Activated T-helper 2 cell treated with anti-CD3 and anti-CD28 coated beads, Interferon-gamma antibody, Interleukin-2, Interleukin-4, amounts not matched to agents 10 μg/mL and 5 μg/mL and 100 μg/mL, durations not matched to agents 14 hours and 24 hours and 36 hours (primary cell): ENCODE measurements at regions not wholly inside any gene's neighbourhood (a gene's known extent, or its start where the extent isn't known, plus 50 kb on each side); places are given as distances from the start of the nearest gene placed in this dataset.
"Not testable (repeated sequence)": the region's sequence is repeated elsewhere in the genome, so short reads cannot be mapped to it uniquely, and the experiment has no call there.

Experiments used
- DNase-seq: peaks from one replicate; pipeline ENCODE4 v3.0.0; 2021; ENCODE audit warnings: low spot score
- H3K27ac Mint-ChIP-seq: one replicate; pipeline ENCODE4 v1.8.0; 2021; ENCODE audit warnings: mixed read lengths
- H3K27me3 Mint-ChIP-seq: one replicate; pipeline ENCODE4 v1.8.0; 2021; ENCODE audit warnings: low read depth, mixed read lengths
- H3K36me3 Mint-ChIP-seq: one replicate; pipeline ENCODE4 v1.8.0; 2021; ENCODE audit warnings: low read depth, mixed read lengths
- H3K4me1 Mint-ChIP-seq: one replicate; pipeline ENCODE4 v1.8.0; 2021; ENCODE audit warnings: low read depth, mixed read lengths
- H3K4me3 Mint-ChIP-seq: one replicate; pipeline ENCODE4 v1.8.0; 2021; ENCODE audit warnings: low read depth, mild to moderate bottlenecking, moderate library complexity, mixed read lengths
- H3K9me3 Mint-ChIP-seq: one replicate; pipeline ENCODE4 v1.8.0; 2021; ENCODE audit warnings: mixed read lengths
- intact Hi-C: fragments of 100-400 bp; cut with micrococcal nuclease; formaldehyde crosslinking; loops from one replicate; pipeline ENCODE4 v1.15.1; 2023

- Mint-ChIP-seq H3K27me3 (peaks cover 8% of the 10 kb centered on the region), H3K4me1 (no peaks in the 10 kb centered on the region), H3K4me3 (no peak overlapping the region), H3K36me3 (no peaks in the 10 kb centered on the region), H3K27ac (no peak overlapping the region), H3K9me3 (no peaks in the 10 kb centered on the region)
- intact Hi-C loops, result no loop called here
- no peak for DNase-seq
Observed at GRCh38 chr15:77838061-77838460, 205.3 kb upstream of the LINGO1 start.

- no peak overlapping the region for H3K27ac Mint-ChIP-seq
- no peak for DNase-seq
- no peaks in the 10 kb centered on the region for H3K9me3 Mint-ChIP-seq
- intact Hi-C loops, result no loop called here
- no peaks in the 10 kb centered on the region for H3K36me3 Mint-ChIP-seq
- H3K27me3 Mint-ChIP-seq, result peaks cover 8% of the 10 kb centered on the region
- no peaks in the 10 kb centered on the region for H3K4me1 Mint-ChIP-seq
- no peak overlapping the region for H3K4me3 Mint-ChIP-seq
Observed at GRCh38 chr15:77837649-77838025, 204.9 kb upstream of the LINGO1 start.

DNA sequence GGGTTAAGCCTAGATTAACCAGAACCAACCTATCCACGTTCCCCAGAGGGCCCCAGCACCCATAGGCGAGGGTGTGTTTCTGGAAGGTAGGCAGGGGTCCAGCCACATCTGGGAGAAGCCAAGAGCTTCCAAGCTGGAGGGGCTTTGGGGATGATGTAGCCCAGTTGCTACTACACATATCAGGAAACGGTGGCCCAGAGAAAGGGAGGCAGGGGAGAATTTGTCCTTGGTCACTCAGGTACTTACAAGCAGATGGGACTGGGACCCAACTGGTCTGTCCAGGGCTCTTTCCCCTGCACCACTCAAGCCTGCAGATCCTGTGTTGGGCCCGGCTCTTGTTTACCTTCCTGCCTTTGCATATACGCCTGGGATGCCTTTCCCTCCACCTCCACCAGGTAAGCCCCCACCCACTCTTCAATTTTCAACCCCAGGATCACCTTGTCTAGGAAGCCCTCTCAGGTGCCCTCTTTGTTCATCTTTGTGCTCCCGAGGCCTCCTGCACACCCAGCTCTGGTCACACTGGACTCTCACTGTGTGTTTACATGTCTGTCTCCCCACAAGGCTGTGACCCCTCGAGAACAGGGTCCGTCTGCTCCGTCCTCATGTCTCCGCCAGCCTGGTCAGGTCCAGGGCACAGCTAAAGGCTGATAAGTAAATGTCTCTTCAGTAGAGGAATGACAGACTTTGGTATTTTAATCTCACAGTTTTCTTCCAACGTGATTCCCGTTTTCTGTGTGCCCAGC is 204.4 kb upstream of the LINGO1 start:
- DNase-seq, result no peak
- Mint-ChIP-seq H3K4me3 (no peak overlapping the region), H3K9me3 (no peaks in the 10 kb centered on the region), H3K4me1 (no peaks in the 10 kb centered on the region), H3K36me3 (no peaks in the 10 kb centered on the region), H3K27me3 (peaks cover 5% of the 10 kb centered on the region), H3K27ac (no peak overlapping the region)
- intact Hi-C loops, result no loop called here

DNA sequence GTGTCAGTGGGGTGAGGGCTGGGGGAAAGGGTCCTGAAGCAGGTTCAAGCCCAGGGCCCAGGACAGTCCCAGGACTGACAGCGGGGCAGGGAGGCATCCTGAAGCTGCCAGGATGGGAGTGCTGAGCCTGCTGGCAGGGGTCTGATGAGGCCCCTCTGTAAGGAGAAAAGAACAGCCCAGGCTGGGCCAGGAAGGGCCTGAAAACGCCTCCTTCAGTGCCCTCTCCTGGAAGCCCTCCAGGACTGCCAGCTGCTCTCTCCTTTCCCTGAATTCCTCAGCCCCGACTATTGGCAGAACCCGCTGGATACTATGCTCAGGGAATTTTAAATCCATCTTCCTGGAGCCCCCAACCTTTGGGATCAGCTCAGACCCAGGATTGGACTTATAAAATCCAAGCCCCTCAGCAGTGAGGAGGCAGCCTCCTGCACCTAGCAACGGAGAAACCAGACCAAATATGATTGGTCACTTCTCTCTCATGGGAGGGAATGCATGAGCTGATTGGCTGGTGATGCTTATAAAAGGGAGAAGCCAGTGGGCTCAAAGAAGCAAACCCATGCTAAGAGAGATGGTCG is 203.5 kb upstream of the LINGO1 start:
- intact Hi-C loops, result no loop called here
- Mint-ChIP-seq H3K9me3 (no peaks in the 10 kb centered on the region), H3K4me3 (no peak overlapping the region), H3K36me3 (no peaks in the 10 kb centered on the region), H3K27me3 (peaks cover 2% of the 10 kb centered on the region), H3K4me1 (no peaks in the 10 kb centered on the region), H3K27ac (no peak overlapping the region)
- no peak for DNase-seq

- intact Hi-C loops, result no loop called here
- H3K27ac Mint-ChIP-seq, result no peak overlapping the region
Observed at GRCh38 chr15:77834276-77834990, 201.7 kb upstream of the LINGO1 start.

DNA sequence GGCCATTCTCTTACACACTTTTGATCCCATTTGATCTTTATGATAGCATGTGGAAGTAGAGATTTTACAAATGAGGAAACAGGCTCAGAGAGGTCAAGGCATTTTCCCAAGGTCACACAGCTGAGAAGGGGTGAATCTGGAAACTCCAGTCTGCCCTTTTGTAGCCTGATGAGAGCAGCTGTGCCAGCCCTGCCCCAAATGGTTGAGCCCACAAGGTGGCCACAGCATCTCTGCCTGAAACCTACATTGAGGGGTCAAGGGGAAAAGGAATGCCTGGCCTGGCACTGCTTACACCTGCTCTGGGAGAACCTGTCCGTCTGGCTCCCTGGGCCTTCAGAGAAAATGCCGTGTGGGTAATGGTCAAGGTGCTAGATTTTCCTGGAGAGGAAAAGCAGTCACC is 200.2 kb upstream of the LINGO1 start:
- no peak for DNase-seq
- Mint-ChIP-seq H3K36me3 (no peaks in the 10 kb centered on the region), H3K27me3 (no peaks in the 10 kb centered on the region), H3K4me3 (no peak overlapping the region), H3K9me3 (no peaks in the 10 kb centered on the region), H3K27ac (no peak overlapping the region), H3K4me1 (no peaks in the 10 kb centered on the region)
- intact Hi-C loops, result no loop called here

More at GRCh38 chr15:77834276-77834990, 201.7 kb upstream of the LINGO1 start:
- H3K9me3 Mint-ChIP-seq, result no peaks in the 10 kb centered on the region
- no peak overlapping the region for H3K4me3 Mint-ChIP-seq
- no peaks in the 10 kb centered on the region for H3K27me3 Mint-ChIP-seq
- no peaks in the 10 kb centered on the region for H3K4me1 Mint-ChIP-seq
- no peak for DNase-seq
- H3K36me3 Mint-ChIP-seq, result no peaks in the 10 kb centered on the region

- no peaks in the 10 kb centered on the region for H3K27me3 Mint-ChIP-seq
- H3K4me1 Mint-ChIP-seq, result no peaks in the 10 kb centered on the region
- no peaks in the 10 kb centered on the region for H3K36me3 Mint-ChIP-seq
- H3K4me3 Mint-ChIP-seq, result no peak overlapping the region
- intact Hi-C loops, result no loop called here
- no peaks in the 10 kb centered on the region for H3K9me3 Mint-ChIP-seq
- no peak overlapping the region for H3K27ac Mint-ChIP-seq
- no peak for DNase-seq
Observed at GRCh38 chr15:77831986-77832385, 199.3 kb upstream of the LINGO1 start.

GRCh38 chr15:77830051-77830468 is 197.3 kb upstream of the LINGO1 start:
- Mint-ChIP-seq H3K9me3 (no peaks in the 10 kb centered on the region), H3K27ac (no peak overlapping the region), H3K4me3 (no peak overlapping the region), H3K36me3 (no peaks in the 10 kb centered on the region), H3K4me1 (no peaks in the 10 kb centered on the region), H3K27me3 (no peaks in the 10 kb centered on the region)
- no peak for DNase-seq
- intact Hi-C loops, result no loop called here

DNA sequence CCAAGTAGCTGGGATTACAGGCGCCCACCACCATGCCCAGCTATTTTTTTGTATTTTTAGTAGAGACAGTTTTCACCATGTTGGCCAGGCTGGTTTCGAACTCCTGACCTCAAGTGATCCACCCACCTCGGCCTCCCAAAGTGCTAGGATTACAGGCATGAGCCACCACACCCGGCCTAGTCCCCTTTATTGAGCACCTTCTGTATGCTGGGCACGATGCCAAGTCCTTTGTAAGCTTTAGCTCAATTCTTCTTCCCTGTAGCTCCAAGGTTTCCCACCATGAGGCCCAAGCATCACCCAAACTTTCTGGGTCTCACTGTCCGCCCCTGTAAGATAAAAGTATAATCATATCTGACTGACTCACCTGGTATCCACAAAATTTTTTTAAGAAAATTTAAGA is 196.6 kb upstream of the LINGO1 start:
- DNase-seq, H3K9me3 Mint-ChIP-seq, intact Hi-C loops: not testable (repeated sequence)

GRCh38 chr15:77827860-77828259 is 195.1 kb upstream of the LINGO1 start:
- no peak for DNase-seq
- no peak overlapping the region for H3K4me3 Mint-ChIP-seq
- no peak overlapping the region for H3K27ac Mint-ChIP-seq
- peaks cover 8% of the 10 kb centered on the region for H3K27me3 Mint-ChIP-seq
- no peaks in the 10 kb centered on the region for H3K4me1 Mint-ChIP-seq
- H3K36me3 Mint-ChIP-seq, result no peaks in the 10 kb centered on the region
- H3K9me3 Mint-ChIP-seq, result no peaks in the 10 kb centered on the region
- intact Hi-C loops, result no loop called here

More for the DNA sequence above, 196.6 kb upstream of the LINGO1 start:
- H3K27me3 Mint-ChIP-seq, H3K4me1 Mint-ChIP-seq, H3K27ac Mint-ChIP-seq, H3K4me3 Mint-ChIP-seq, H3K36me3 Mint-ChIP-seq: not testable (repeated sequence)

- H3K36me3 Mint-ChIP-seq, result no peaks in the 10 kb centered on the region
- no peak for DNase-seq
- peaks cover 19% of the 10 kb centered on the region for H3K27me3 Mint-ChIP-seq
- no peaks in the 10 kb centered on the region for H3K9me3 Mint-ChIP-seq
- no peak overlapping the region for H3K27ac Mint-ChIP-seq
- no peaks in the 10 kb centered on the region for H3K4me1 Mint-ChIP-seq
- no peak overlapping the region for H3K4me3 Mint-ChIP-seq
- intact Hi-C loops, result no loop called here
Observed at GRCh38 chr15:77826006-77826695, 193.4 kb upstream of the LINGO1 start.

DNA sequence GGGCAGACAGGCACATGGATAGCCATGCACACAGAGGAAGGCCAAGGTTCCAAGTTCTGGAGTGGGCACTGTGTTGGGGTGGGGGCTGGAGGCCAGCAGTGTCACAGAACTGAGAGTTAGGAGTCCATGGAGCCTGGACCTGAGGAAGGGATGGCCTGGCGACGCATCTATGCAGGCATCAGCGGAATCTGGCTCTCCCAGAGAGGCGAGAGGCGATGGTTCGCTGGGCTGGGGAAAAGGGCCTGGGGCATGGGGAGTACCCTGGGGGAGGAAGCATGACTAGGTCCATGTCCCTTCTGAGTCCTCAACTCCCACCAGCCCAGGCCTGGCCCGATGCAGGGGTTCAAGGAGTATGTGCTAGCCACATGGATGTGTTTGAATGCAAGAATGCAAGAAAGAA is 192.8 kb upstream of the LINGO1 start:
- H3K4me1 Mint-ChIP-seq, result no peaks in the 10 kb centered on the region
- no peaks in the 10 kb centered on the region for H3K36me3 Mint-ChIP-seq
- DNase-seq, result no peak
- H3K4me3 Mint-ChIP-seq, result no peak overlapping the region
- no peaks in the 10 kb centered on the region for H3K9me3 Mint-ChIP-seq
- H3K27ac Mint-ChIP-seq, result no peak overlapping the region
- intact Hi-C loops, result no loop called here
- H3K27me3 Mint-ChIP-seq, result peaks cover 25% of the 10 kb centered on the region

DNA sequence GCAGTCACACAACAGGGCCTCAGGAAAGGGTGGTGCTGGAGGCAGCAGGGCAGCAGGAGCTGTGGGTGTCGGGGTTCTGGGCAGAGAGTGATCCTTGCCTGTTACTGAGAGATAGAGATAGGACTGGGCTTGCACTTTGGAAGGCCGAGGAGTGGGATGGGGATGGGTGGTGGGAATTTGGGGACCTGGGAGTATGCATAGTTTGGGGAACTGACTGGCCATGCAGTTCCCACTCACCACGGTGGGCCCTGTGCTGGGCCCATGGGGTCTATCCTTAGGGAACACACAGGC is 192.5 kb upstream of the LINGO1 start:
- Mint-ChIP-seq H3K36me3 (no peaks in the 10 kb centered on the region), H3K4me3 (no peak overlapping the region), H3K4me1 (no peaks in the 10 kb centered on the region), H3K27me3 (peaks cover 28% of the 10 kb centered on the region), H3K27ac (no peak overlapping the region), H3K9me3 (no peaks in the 10 kb centered on the region)
- no peak for DNase-seq
- intact Hi-C loops, result no loop called here
